ENCODE measurements at regions not wholly inside any gene's neighbourhood (a gene's known extent, or its start where the extent isn't known, plus 50 kb on each side); places are given as distances from the start of the nearest gene placed in this dataset.
"Not testable (repeated sequence)": the region's sequence is repeated elsewhere in the genome, so short reads cannot be mapped to it uniquely, and the experiment has no call there.

DNA sequence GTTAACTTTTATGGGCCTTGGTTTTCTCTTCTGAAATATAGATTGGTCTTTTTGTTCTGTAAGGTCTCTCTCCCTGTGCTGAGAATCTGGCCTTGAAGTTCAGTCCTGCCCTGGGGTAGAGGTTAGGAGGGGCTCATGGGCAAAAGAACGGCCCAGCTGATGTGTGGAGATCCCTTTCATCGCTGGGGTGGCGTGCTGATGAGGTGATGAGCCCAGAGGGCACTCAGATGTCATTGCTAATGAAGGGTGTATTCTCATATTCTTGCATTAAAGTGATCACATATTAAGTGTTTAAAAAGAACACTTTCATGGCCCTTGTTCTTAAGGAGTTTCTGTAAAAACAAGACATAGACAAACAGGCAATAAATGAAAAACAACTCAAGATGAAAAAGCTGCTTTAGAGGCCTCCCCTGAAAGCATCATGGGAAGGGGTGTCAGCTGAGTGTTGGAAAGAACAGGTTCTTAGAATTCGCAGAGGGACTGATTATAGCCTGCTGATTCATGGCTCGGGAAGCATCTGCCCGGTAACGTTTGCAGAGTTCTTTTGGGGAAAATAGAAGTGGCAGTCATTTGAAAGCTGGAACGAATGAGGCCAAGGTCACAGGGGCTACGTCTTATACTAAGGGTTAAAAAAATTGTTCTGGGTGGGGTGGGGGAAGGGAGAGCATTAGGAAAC, 72.5 kb upstream of the GPR158 start:
- no peaks in the 10 kb centered on the region for H3K36me3 ChIP-seq (ENCODE audit: control insufficient read depth, insufficient read depth, low read length)
- no peak for TF ChIP-seq CTCF (IDR thresholded peaks at IDR 0.05; ENCODE audit: insufficient read depth, low read length, poor library complexity, severe bottlenecking)
- no peak for DNase-seq (ENCODE audit: low read depth)
- H3K27me3 ChIP-seq (ENCODE audit: control insufficient read depth, insufficient read depth, low read length), result no peaks in the 10 kb centered on the region
- H3K4me3 ChIP-seq (ENCODE audit: low read depth, low read length), result no peak overlapping the region

DNA sequence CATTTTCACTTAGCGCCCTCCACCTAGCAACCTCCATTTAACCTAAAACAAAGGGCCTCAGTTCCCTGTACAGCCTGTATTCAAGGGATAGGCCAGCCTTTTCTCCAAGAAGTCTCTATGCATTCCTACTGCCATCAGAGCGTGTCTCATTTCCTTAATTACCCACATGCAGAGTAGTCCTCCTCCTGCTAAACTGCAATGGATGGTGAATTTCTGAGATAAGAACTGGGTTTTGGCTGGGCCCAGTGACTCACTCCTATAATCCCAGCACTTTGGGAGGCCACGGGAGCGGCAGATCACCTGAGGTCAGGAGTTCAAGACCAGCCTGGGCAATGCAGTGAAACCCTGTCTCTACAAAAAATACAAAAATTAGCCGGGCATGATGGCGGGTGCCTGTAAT, 71.1 kb upstream of the GPR158 start:
- no peak for TF ChIP-seq CTCF (IDR thresholded peaks at IDR 0.05; ENCODE audit: insufficient read depth, low read length, poor library complexity, severe bottlenecking)
- no peak overlapping the region for H3K4me3 ChIP-seq (ENCODE audit: low read depth, low read length)
- H3K27me3 ChIP-seq (ENCODE audit: control insufficient read depth, insufficient read depth, low read length), result no peaks in the 10 kb centered on the region
- no peaks in the 10 kb centered on the region for H3K36me3 ChIP-seq (ENCODE audit: control insufficient read depth, insufficient read depth, low read length)
- DNase-seq (ENCODE audit: low read depth), result no peak

GRCh38 chr10:25104441-25104840, 70.4 kb upstream of the GPR158 start:
- Histone ChIP-seq H3K27me3 (ENCODE audit: control insufficient read depth, insufficient read depth, low read length) (no peaks in the 10 kb centered on the region), H3K36me3 (ENCODE audit: control insufficient read depth, insufficient read depth, low read length) (no peaks in the 10 kb centered on the region), H3K4me3 (ENCODE audit: low read depth, low read length) (no peak overlapping the region)
- no peak for TF ChIP-seq CTCF (IDR thresholded peaks at IDR 0.05; ENCODE audit: insufficient read depth, low read length, poor library complexity, severe bottlenecking)
- no peak for DNase-seq (ENCODE audit: low read depth)

DNA sequence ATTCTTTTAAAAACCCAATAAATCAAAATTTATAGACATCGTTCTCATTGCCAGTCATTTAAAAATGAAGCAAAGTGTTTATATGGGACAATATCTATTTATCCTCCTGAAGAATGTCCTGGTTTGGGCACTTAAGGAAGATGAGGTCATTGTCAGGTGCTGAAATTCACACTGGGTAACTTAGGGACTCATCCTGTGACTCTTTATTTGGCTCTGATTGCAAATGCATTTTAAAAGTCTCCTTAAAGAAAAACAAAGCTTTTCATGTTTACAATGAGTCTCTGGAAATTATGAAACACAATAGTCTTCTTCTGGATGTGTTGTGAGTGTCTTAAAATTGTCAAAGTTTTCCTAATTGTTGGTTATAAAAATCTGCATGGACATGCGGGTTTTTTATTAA, 69.5 kb upstream of the GPR158 start:
- Histone ChIP-seq H3K27me3 (ENCODE audit: control insufficient read depth, insufficient read depth, low read length) (no peaks in the 10 kb centered on the region), H3K36me3 (ENCODE audit: control insufficient read depth, insufficient read depth, low read length) (no peaks in the 10 kb centered on the region), H3K4me3 (ENCODE audit: low read depth, low read length) (no peak overlapping the region)
- DNase-seq (ENCODE audit: low read depth), result no peak
- no peak for TF ChIP-seq CTCF (IDR thresholded peaks at IDR 0.05; ENCODE audit: insufficient read depth, low read length, poor library complexity, severe bottlenecking)

DNA sequence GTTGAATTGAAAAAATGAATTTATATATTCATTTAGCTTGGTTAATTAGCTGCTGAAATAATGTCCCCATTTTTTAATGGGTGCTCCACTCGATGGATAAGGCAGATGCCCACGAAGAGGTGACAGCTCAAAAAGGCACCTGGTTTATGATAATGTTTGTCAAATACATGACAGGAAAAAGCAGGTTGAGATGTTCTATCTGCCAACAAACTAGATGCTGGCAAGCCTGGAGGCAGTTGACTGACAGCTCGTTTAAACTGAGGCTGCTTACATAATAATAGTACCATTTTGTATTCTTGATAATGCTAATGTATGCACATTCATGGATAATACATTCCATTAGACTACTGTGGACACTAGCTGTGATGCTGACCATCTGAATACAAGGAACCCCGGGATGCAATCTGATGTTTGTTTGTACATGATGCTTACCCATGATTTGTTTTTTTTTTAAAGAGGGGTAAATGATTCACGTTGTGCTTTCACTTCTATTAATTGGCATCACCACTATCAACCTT, 69.0 kb upstream of the GPR158 start:
- Histone ChIP-seq H3K27me3 (ENCODE audit: control insufficient read depth, insufficient read depth, low read length) (no peaks in the 10 kb centered on the region), H3K36me3 (ENCODE audit: control insufficient read depth, insufficient read depth, low read length) (no peaks in the 10 kb centered on the region), H3K4me3 (ENCODE audit: low read depth, low read length) (no peak overlapping the region)
- no peak for DNase-seq (ENCODE audit: low read depth)
- TF ChIP-seq CTCF (IDR thresholded peaks at IDR 0.05; ENCODE audit: insufficient read depth, low read length, poor library complexity, severe bottlenecking), result no peak

DNA sequence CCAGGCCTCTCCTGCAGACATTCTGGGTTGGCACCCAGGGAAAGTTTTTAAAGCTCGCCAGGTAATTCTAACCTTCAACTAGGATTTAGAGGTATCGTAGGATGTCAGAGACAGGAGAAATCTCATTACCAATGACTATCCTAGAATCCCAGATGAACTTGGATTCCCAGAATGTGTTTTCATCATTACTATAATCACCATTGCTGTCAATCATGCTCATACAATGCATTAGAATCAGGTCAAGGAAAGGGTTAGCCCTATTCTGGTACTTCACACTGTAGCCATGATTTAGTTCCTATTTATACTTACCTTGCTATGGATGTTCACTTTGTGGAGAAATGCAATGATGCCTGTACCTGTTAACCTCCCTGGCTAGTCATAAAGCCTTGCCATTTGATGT, 67.0 kb upstream of the GPR158 start:
- TF ChIP-seq CTCF (IDR thresholded peaks at IDR 0.05; ENCODE audit: insufficient read depth, low read length, poor library complexity, severe bottlenecking), result no peak
- no peak for DNase-seq (ENCODE audit: low read depth)
- H3K27me3 ChIP-seq (ENCODE audit: control insufficient read depth, insufficient read depth, low read length), result no peaks in the 10 kb centered on the region
- H3K4me3 ChIP-seq (ENCODE audit: low read depth, low read length), result no peak overlapping the region
- H3K36me3 ChIP-seq (ENCODE audit: control insufficient read depth, insufficient read depth, low read length), result no peaks in the 10 kb centered on the region

DNA sequence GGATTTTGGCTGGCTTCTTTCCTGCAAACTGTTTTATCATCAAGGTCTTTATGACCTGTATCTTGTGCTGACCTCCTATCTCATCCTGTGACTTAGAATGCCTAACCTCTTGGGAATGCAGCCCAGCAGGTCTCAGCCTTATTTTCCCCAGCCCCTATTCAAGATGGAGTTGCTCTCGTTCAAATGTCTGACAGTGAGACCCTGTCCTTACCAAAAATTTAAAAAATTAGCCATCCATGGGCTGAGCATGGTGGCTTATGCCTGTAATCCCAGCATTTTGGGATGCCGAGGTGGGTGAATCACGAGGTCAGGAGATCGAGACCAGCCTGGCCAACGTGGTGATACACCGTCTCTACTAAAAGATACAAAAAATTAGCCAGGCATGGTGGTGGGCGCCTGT, 64.9 kb upstream of the GPR158 start:
- not testable (repeated sequence) for H3K36me3 ChIP-seq (ENCODE audit: control insufficient read depth, insufficient read depth, low read length); DNase-seq (ENCODE audit: low read depth); H3K27me3 ChIP-seq (ENCODE audit: control insufficient read depth, insufficient read depth, low read length); H3K4me3 ChIP-seq (ENCODE audit: low read depth, low read length)
